LoVo (cell line): ENCODE measurements at regions not wholly inside any gene's neighbourhood (a gene's known extent, or its start where the extent isn't known, plus 50 kb on each side); places are given as distances from the start of the nearest gene placed in this dataset.
"Not testable (repeated sequence)": the region's sequence is repeated elsewhere in the genome, so short reads cannot be mapped to it uniquely, and the experiment has no call there.

Source experiments
- DNase-seq: peaks from one replicate; pipeline ENCODE4 v3.0.0-alpha.2; 2016; ENCODE audit warnings: low spot score

DNA sequence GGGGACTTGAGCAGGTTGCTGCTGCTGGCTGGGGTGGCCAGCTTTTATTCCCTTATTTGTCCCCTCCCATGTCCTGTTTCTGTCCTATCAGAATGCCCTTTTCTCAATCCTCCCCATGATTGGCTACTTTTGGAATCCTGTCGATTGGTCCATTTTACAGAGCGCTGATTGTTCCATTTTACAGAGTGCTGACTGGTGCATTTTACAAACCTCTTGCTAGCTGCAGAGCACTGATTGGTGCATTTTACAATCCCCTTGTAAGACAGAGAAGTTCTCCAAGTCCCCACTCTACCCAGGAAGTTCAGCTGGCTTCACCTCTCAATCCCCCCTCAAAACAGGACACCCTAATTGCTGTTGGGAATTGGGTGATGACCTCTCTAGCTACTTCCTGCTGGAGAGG lies 608.0 kb downstream of the C12orf50 start:
- DNase-seq: not testable (repeated sequence)

DNA sequence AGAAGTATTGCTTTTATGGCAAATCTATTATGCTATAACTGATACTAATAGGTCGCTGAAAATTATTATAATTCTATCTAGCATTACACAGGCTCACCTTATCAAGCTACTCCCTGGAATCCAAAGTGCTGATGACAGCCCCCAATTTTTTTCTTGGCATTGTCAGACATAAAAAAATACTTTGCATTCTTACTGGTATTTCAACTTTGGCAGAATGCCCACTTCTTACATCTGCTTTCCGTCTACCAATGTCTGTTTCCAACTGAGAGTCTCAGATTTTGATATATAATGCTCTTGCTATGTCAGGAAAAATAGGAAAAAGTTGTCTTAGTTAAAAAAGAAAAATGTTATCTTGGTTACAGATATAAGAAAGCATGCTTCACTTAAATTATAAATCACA lies 615.4 kb downstream of the C12orf50 start:
- DNase-seq: no peak

DNA sequence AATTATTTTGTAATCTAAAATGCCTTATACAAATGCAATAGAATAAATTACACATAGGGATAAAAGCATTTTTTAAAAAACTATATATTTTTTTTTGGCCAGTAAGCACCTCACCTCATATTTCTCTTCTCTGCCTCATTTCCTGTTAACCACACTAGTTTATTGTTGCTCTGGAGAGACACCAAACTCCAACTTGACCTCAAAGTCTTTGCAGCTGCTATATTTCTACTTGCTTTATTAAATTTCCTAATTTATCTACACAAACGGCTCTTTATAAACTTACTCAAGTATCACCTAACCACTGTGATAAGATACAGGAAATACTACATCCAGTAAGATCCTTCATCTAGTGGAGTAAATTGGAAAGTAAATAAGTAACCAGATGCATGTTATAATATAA lies 622.3 kb downstream of the C12orf50 start:
- DNase-seq: no peak

- no peak for DNase-seq
Measured at GRCh38 chr12:87405918-87406317, 623.3 kb downstream of the C12orf50 start.

DNA sequence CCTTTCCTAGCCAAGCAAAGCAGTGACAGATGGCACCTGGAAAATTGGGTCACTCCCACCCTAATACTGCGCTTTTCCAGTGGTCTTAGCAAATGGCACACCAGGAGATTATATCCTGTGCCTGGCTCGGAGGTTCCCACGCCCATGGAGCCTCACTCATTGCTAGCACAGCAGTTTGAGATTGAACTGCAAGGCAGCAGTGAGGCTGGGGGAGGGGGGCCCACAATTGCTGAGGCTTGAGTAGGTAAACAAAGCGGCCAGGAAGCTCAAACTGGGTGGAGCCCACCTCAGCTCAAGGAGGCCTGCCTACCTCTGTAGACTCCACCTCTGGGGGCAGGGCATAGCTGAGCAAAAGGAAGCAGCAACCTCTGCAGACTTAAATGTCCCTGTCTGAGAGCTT lies 635.0 kb downstream of the C12orf50 start:
- not testable (repeated sequence) for DNase-seq

DNA sequence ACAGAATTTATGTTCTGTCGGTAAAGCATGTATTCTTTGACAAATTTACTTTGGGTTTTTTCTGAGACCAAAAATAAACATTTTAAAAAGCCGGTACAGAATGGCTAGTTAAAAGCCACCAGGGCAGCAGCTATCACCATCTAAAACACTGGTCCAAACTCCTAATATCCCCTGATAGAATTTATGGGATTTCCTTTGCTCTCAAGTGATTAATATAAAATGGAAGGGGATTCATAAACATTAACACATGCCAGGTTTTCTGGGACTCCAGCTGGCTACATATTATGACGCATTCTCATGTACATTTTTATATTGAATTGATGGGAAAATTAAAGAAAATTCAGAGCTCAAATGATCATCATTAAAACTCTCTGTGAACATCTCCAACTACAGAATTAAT lies 640.8 kb downstream of the C12orf50 start:
- DNase-seq: no peak

- no peak for DNase-seq
Measured at GRCh38 chr12:87385322-87385721, 643.9 kb downstream of the C12orf50 start.

DNA sequence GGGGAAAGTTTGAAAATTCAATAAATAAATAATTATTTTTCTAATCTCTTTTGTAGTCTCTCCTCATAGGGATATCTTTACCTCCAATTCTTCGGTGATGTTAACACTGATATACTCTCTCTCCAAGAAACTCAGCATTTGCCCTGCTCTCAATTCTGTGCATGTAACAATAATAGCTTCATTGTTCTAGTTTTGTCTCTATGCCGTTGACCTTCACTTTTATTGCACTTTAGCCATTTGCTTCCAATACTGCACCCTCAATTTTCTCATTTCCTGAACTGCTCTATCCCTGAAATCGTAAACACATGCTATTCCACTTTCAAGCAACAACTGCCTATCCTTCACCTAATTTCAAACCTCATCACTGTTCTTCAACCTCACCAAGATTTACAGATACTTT lies 645.0 kb downstream of the C12orf50 start:
- DNase-seq: no peak

DNA sequence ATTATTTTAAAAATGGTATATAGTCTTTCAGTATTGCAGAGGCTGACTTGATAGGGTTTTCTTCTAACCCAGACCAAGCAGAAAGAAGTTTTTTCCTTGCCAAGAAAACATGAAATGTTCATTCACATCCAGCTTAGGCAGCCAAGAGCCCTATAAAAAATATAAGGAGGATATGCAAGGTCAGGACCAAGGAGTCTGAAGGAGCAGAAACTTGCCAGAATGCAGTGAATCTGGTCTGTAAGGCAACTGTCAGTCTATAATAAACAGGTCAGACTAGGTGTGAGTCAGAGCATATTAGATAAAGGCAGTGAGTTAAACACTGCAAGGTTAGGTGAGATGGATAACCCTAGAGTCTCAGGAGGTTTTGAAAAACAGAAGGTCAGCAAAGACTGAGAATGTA lies 645.5 kb downstream of the C12orf50 start:
- DNase-seq: peak; percentile 43

GRCh38 chr12:87382959-87383566 lies 646.1 kb downstream of the C12orf50 start:
- DNase-seq: no peak

GRCh38 chr12:87382436-87382835 lies 646.8 kb downstream of the C12orf50 start:
- no peak for DNase-seq

DNA sequence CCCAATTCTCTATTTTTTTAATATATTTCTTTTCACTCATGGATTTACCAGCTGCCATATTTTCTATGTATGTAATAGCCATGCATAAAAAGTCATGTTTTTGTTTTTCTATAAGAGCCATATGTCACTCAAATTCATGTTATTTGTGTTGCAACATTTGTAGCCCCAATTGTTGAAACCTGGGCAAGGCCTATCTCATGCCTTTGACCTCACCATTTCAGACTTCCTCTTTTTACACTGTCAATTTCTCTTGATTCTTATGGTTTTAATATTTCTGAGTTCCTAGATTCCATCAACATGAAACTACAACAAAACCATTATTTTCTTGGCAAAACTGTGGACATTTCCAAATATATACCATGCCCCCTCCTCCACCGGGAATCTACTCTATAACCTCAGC lies 647.5 kb downstream of the C12orf50 start:
- no peak for DNase-seq

DNA sequence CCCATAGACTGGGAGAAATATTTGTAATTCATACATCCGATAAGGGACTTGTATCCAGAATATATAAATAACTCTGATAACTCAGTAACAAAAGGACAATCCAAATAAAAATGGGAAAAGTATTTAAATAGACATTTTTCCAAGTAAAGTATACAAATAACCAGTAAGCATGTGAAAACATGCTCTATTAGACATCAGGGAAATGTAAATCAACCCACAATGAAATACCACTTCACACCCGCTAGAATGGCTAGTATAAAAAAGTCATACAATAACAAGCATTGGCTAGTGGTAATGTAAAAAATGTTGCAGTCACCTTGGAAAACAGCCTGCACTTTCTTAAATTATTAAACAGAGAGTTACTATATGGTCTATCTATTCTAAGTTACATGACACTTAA lies 650.7 kb downstream of the C12orf50 start:
- no peak for DNase-seq

DNA sequence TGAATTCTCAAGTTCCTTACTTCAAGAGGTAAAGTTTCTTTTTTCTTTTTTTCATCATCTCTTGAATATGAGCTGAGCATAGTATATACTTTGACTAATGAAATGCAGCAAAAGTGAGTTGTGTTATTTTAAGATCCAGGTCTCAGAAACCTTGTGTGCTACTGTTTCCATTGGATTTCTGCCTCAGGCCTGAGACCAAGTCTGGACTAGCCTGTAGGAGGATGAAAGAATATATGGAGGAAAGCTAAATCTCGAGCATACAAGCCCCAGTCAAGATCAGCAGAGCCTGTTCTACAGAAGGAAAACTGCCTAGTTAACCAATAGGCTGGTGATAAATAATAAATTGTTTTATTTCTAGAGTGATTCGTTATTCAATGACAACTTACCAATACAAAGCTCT lies 652.5 kb downstream of the C12orf50 start:
- DNase-seq: no peak

DNA sequence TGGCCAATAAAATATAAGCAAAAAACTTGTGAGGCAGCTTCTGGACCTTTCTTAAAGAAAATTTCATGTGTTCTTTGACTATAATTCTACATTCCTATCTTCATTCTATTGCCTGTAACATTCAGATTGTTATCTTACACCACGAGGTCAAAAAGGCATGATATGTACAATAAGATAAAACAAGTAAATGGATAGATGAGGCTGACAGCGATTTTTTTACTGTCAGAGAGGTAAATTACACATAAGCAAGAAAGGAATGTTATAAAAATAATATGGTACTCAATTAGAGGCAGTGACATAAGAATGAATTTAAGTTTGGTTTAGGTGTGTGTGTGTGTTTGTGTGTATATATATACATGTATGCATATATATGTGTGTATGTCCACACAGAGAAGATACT lies 660.0 kb downstream of the C12orf50 start:
- no peak for DNase-seq

- no peak for DNase-seq
Measured at GRCh38 chr12:87368259-87368658, 660.9 kb downstream of the C12orf50 start.

- no peak for DNase-seq
Measured at GRCh38 chr12:87365423-87365822, 663.8 kb downstream of the C12orf50 start.

GRCh38 chr12:87363497-87364084 lies 665.6 kb downstream of the C12orf50 start:
- DNase-seq: no peak

GRCh38 chr12:87349681-87350080 lies 679.5 kb downstream of the C12orf50 start:
- no peak for DNase-seq

DNA sequence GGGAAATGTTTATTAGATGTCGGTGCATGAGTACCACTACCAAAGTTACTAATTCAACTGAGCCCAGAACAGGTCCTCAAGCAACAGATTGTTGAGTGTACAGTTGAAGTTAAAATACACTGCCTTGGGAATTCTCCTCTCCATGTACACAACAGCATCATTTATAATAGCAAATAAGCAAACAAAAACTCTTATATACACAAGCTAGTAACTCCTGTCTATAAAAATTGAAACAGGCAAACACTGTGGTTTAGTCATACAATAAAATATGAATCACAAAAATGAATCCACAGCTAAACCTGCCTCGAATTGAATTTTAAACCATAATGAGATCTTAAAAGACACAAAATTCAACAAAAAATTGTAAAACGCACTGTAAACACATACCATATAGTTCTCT lies 681.1 kb downstream of the C12orf50 start:
- DNase-seq: no peak

GRCh38 chr12:87344699-87345098 lies 684.5 kb downstream of the C12orf50 start:
- DNase-seq: no peak

- DNase-seq: no peak
Measured at GRCh38 chr12:87338681-87339080, 690.5 kb downstream of the C12orf50 start.

GRCh38 chr12:87336814-87337336 lies 692.3 kb downstream of the C12orf50 start:
- no peak for DNase-seq
